ENCODE measurements at regions not wholly inside any gene's neighbourhood (a gene's known extent, or its start where the extent isn't known, plus 50 kb on each side); places are given as distances from the start of the nearest gene placed in this dataset.

GRCh38 chr13:73603646-73604045 is 530.6 kb downstream of the KLF12 start:
- no peak for DNase-seq

GRCh38 chr13:73602295-73602694 is 531.9 kb downstream of the KLF12 start:
- no peak for DNase-seq

GRCh38 chr13:73601708-73602107 is 532.5 kb downstream of the KLF12 start:
- DNase-seq, result no peak

- no peak for DNase-seq
Observed at GRCh38 chr13:73599232-73600128, 534.7 kb downstream of the KLF12 start.

GRCh38 chr13:73598020-73598712 is 536.0 kb downstream of the KLF12 start:
- DNase-seq, result no peak

- DNase-seq, result no peak
Observed at GRCh38 chr13:73596382-73596781, 537.6 kb downstream of the KLF5 start.

GRCh38 chr13:73593199-73593765 is 534.5 kb downstream of the KLF5 start:
- no peak for DNase-seq

GRCh38 chr13:73591861-73592260 is 533.1 kb downstream of the KLF5 start:
- no peak for DNase-seq

GRCh38 chr13:73590795-73591194 is 532.0 kb downstream of the KLF5 start:
- no peak for DNase-seq

- no peak for DNase-seq
Observed at GRCh38 chr13:73585236-73585635, 526.4 kb downstream of the KLF5 start.

GRCh38 chr13:73583331-73583730 is 524.5 kb downstream of the KLF5 start:
- DNase-seq, result no peak

GRCh38 chr13:73580513-73581267 is 521.9 kb downstream of the KLF5 start:
- no peak for DNase-seq

- DNase-seq, result no peak
Observed at GRCh38 chr13:73579574-73580274, 520.9 kb downstream of the KLF5 start.

GRCh38 chr13:73578251-73578875 is 519.6 kb downstream of the KLF5 start:
- DNase-seq, result no peak

- no peak for DNase-seq
Observed at GRCh38 chr13:73576291-73576690, 517.5 kb downstream of the KLF5 start.

GRCh38 chr13:73572824-73573223 is 514.0 kb downstream of the KLF5 start:
- no peak for DNase-seq

- DNase-seq, result no peak
Observed at GRCh38 chr13:73571376-73571775, 512.6 kb downstream of the KLF5 start.

GRCh38 chr13:73556902-73557301 is 498.1 kb downstream of the KLF5 start:
- no peak for DNase-seq

GRCh38 chr13:73556128-73556527 is 497.3 kb downstream of the KLF5 start:
- no peak for DNase-seq

GRCh38 chr13:73551736-73552135 is 492.9 kb downstream of the KLF5 start:
- DNase-seq, result no peak

GRCh38 chr13:73549717-73550116 is 490.9 kb downstream of the KLF5 start:
- no peak for DNase-seq

GRCh38 chr13:73548449-73548848 is 489.6 kb downstream of the KLF5 start:
- DNase-seq, result no peak
